ENCODE measurements at regions not wholly inside any gene's neighbourhood (a gene's known extent, or its start where the extent isn't known, plus 50 kb on each side); places are given as distances from the start of the nearest gene placed in this dataset.

DNA sequence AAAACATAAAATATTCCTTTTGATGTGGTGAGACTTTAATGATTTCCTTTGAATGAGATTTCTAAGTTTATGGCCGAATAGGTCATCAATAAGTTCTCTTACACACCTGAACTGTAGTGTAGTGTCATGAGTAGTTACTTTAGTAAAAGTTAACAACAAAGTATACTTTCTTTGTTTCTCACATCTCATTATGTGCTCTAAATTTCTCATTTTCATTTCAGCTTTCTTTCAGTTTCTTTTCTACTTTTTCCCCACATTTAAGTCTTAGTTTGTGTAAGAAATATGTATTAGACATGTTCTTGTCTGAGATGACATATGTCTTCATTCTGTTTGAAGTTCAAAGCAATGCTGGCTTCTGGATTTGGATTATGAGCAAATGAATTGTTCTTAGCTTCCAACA is 348.1 kb downstream of the ANKRD7 start:
- no peak for DNase-seq
- Histone ChIP-seq H3K36me3 (replicated peaks; ENCODE audit: control insufficient read depth, insufficient read depth, low read length) (no peaks in the 10 kb centered on the region), H3K27me3 (ENCODE audit: control insufficient read depth, insufficient read depth, low read length) (no peaks in the 10 kb centered on the region), H3K4me3 (ENCODE audit: insufficient read depth, low read depth, low read length) (no peak overlapping the region)

DNA sequence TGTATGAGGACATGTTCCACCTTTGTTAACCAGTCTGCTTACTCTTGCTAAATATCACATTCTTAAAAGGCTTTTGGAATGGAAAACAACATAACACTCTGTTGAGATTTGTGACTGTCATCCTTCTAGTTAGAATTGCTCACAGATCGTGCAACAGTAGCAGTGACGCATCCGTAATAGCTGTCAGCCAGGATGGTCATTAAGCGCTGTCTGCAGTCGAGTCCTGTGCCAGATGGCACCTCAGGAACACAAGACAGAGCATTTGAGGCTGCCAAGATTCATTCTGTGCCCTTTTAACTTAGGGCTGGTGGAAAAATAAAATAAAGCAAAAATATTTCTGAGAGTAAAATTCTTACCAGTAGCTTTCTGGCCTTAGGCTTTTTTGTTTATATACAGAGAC is 348.6 kb downstream of the ANKRD7 start:
- no peak for DNase-seq
- Histone ChIP-seq H3K36me3 (replicated peaks; ENCODE audit: control insufficient read depth, insufficient read depth, low read length) (no peaks in the 10 kb centered on the region), H3K27me3 (ENCODE audit: control insufficient read depth, insufficient read depth, low read length) (no peaks in the 10 kb centered on the region), H3K4me3 (ENCODE audit: insufficient read depth, low read depth, low read length) (no peak overlapping the region)

DNA sequence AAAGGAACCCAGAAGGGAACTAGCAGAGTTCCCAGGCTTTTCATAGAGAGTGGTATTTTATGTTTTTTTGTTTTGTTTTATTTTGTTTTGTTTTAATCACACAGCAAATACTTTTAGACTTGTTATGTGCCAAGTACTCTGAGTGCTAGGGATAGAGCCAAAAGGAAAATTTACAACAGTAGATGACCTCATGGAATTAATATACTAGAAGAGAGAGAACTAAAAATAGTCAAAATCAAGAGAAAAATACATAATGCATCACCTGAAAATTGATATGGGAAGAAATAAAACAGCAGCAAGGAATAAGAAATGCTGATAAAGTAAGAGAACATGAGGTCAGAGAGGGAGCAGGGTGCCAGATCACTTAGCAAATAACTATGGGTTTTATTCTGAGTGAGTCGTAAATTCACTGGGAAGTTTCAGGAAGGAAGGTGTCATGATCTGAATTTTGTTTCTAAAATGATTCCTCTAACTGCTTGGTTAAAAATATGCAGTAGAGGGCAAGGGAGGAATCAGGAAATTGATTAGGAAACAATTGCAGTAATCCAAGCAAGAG is 351.0 kb downstream of the ANKRD7 start:
- Histone ChIP-seq H3K36me3 (replicated peaks; ENCODE audit: control insufficient read depth, insufficient read depth, low read length) (no peaks in the 10 kb centered on the region), H3K27me3 (ENCODE audit: control insufficient read depth, insufficient read depth, low read length) (no peaks in the 10 kb centered on the region)
- no peak for DNase-seq

DNA sequence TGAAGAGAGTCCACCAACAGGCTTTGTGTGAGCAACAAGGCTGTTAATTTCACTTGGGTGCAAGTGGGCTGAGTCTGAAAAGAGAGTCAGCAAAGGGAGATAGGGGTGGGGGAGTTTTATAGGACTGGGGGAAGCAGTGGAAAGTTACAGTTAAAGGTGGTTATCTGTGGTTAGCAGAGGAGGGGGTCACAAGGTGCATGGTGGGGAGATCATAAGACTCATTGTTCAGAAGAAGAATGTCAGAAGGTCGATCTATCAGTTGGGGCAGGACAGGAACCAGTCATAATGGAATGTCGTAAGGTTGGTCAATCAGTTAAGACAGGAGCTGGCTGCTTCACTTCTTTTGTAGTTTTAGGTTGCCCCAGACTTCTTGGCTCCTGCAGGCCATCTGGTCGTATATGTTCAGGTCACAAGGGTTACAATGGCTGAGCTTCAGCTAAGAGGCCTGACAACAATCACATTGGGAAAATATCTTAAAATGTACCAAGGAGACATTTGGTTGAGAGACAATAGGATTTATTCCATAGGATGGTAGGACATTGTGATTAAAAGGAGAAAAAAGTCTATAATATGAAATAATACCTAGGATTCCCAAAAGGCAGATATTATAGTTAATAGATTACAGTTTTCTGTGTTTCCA is 356.4 kb downstream of the ANKRD7 start:
- Histone ChIP-seq H3K4me3 (ENCODE audit: insufficient read depth, low read depth, low read length) (no peak overlapping the region), H3K36me3 (replicated peaks; ENCODE audit: control insufficient read depth, insufficient read depth, low read length) (no peaks in the 10 kb centered on the region), H3K27me3 (ENCODE audit: control insufficient read depth, insufficient read depth, low read length) (no peaks in the 10 kb centered on the region)
- no peak for DNase-seq

More for the DNA sequence above, 351.0 kb downstream of the ANKRD7 start:
- H3K4me3 ChIP-seq (ENCODE audit: insufficient read depth, low read depth, low read length), result no peak overlapping the region

DNA sequence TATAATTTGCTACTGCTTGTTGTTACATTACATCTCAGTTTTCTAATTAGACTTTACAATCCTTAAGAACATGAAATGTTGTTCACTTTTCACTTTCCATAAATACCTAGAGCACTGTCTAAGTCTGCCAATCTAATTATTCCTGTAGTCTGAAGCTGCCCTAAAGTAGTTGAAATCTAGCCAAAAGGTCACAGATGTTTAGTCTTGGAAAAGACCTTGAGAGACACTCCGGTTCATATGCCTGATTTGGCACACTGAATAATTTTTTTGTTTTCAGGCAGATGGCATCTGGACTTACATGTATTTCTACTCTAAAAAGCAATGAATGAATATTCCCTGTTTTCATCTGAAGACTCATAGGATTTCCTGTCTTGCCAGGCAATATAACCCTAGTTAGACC is 359.1 kb downstream of the ANKRD7 start:
- DNase-seq, result no peak
- H3K4me3 ChIP-seq (ENCODE audit: insufficient read depth, low read depth, low read length), result no peak overlapping the region
- H3K27me3 ChIP-seq (ENCODE audit: control insufficient read depth, insufficient read depth, low read length), result no peaks in the 10 kb centered on the region
- H3K36me3 ChIP-seq (replicated peaks; ENCODE audit: control insufficient read depth, insufficient read depth, low read length), result no peaks in the 10 kb centered on the region

DNA sequence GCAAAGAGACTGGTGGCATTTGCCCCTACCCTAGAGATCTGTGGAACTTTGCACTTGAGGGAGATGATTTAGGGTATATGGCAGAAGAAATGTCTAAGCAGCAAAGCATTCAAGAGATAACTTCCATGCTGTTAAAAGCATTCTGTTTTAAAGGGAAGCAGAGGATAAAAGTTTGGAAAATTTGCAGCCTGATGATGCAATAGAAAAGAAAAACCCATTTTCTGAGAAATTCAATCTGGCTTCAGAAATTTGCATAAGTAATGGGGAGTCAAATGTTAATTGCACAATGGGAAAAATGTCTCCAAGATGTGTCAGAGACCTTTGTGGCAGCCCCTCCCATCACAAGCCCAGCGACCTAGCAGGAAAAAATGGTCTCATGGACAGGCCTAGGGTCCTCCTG is 361.7 kb downstream of the ANKRD7 start:
- DNase-seq, result no peak
- Histone ChIP-seq H3K27me3 (ENCODE audit: control insufficient read depth, insufficient read depth, low read length) (no peaks in the 10 kb centered on the region), H3K36me3 (replicated peaks; ENCODE audit: control insufficient read depth, insufficient read depth, low read length) (no peaks in the 10 kb centered on the region), H3K4me3 (ENCODE audit: insufficient read depth, low read depth, low read length) (no peak overlapping the region)

DNA sequence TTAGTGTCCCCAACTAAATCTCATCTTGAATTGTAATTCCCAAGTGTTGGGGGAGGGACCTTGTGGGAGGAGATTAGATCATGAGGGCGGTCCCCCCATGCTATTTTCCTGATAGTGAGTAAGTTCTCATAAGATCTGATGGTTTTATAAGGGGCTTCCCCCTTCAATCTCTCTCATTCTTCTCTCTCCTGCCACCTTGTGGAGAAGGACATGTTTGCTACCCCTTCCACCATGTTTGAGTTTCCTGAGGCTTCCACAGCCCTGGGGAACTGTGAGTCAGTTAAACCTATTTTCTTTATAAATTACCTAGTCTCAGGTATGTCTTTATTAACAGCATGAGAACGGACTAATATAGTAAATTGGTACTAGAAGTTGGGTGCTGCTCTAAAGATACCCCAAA is 365.6 kb downstream of the ANKRD7 start:
- Histone ChIP-seq H3K27me3 (ENCODE audit: control insufficient read depth, insufficient read depth, low read length) (no peaks in the 10 kb centered on the region), H3K36me3 (replicated peaks; ENCODE audit: control insufficient read depth, insufficient read depth, low read length) (no peaks in the 10 kb centered on the region), H3K4me3 (ENCODE audit: insufficient read depth, low read depth, low read length) (no peak overlapping the region)
- DNase-seq, result no peak

DNA sequence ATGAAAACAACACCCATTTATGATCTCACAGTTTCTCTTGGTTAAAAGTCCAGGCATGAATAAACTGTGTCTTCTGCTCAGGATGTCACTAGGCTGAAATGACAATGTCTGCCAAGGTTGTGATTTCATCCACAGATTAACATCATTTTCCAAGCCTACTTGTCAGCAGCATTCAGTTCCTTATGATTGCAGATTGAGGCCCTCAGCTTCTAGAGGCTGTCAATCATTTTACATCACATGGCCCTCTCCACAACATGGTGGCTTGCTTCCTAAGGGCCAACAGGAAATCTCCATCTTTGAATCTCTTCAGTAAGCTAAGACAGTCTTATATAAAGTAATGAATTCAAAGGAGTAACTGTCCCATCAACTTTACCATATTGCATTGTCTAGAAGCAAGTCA is 377.6 kb downstream of the ANKRD7 start:
- Histone ChIP-seq H3K36me3 (replicated peaks; ENCODE audit: control insufficient read depth, insufficient read depth, low read length) (no peaks in the 10 kb centered on the region), H3K4me3 (ENCODE audit: insufficient read depth, low read depth, low read length) (no peak overlapping the region), H3K27me3 (ENCODE audit: control insufficient read depth, insufficient read depth, low read length) (no peaks in the 10 kb centered on the region)
- no peak for DNase-seq

DNA sequence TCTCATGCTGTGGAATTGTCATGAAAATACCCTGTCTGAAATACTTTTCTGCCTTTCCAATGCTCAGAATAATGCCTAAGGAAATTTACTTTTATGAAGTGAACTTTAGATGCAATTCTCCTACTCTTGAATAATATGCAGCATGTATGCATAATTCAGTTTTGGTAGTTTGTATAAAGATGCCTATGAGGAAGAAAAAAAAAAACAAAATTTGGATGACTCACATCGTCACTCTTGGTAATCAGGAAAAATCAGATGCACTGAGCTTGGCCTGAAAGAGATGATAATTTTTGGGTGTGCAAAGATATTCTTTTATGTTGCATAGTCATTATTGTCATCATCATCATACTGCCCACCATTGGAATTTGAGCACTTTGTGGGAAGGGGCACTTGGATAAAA is 382.1 kb downstream of the ANKRD7 start:
- Histone ChIP-seq H3K36me3 (replicated peaks; ENCODE audit: control insufficient read depth, insufficient read depth, low read length) (no peaks in the 10 kb centered on the region), H3K4me3 (ENCODE audit: insufficient read depth, low read depth, low read length) (no peak overlapping the region), H3K27me3 (ENCODE audit: control insufficient read depth, insufficient read depth, low read length) (no peaks in the 10 kb centered on the region)
- DNase-seq, result no peak

DNA sequence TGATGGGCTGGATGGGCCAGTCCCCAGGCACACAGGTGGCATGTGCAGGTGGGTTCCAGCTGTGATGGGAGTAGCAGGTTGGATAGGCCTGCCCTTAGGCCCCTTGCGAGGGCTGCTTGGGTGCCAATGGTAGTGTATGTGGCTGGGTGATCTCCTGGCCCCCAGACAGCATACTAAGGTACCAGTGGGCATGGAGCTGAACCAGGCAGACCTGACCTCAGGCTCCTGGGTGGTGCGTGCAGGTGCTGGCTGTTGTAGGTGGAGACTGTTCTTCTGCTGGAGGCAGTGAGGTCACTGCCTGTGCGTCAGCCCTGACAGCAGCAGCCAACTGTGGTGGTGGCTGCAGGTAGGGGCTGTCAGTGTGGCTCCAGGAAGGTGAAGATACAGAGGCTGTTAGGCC is 384.7 kb downstream of the ANKRD7 start:
- DNase-seq, result no peak
- H3K36me3 ChIP-seq (replicated peaks; ENCODE audit: control insufficient read depth, insufficient read depth, low read length), result no peaks in the 10 kb centered on the region
- no peaks in the 10 kb centered on the region for H3K27me3 ChIP-seq (ENCODE audit: control insufficient read depth, insufficient read depth, low read length)
- no peak overlapping the region for H3K4me3 ChIP-seq (ENCODE audit: insufficient read depth, low read depth, low read length)

DNA sequence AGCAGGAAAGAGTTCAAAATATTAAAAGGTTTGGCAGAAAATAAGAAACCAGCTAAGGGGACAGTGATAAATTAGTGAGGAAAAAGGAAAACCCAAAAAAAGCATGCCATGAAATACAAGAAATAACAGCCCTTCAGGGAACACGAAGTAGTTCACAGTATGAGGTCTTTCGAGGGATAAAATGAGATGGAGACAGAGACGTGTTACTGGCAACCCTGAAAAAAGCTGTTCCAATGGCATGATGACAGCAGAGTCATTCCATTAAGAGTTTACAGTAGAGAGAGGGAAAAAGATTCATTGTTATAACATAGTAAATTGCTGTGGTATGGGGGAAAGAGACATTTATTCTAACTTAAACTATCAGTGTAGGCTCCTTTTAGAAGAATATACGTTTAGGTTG is 391.2 kb downstream of the ANKRD7 start:
- no peak overlapping the region for H3K4me3 ChIP-seq (ENCODE audit: insufficient read depth, low read depth, low read length)
- DNase-seq, result no peak
- H3K36me3 ChIP-seq (replicated peaks; ENCODE audit: control insufficient read depth, insufficient read depth, low read length), result no peaks in the 10 kb centered on the region

DNA sequence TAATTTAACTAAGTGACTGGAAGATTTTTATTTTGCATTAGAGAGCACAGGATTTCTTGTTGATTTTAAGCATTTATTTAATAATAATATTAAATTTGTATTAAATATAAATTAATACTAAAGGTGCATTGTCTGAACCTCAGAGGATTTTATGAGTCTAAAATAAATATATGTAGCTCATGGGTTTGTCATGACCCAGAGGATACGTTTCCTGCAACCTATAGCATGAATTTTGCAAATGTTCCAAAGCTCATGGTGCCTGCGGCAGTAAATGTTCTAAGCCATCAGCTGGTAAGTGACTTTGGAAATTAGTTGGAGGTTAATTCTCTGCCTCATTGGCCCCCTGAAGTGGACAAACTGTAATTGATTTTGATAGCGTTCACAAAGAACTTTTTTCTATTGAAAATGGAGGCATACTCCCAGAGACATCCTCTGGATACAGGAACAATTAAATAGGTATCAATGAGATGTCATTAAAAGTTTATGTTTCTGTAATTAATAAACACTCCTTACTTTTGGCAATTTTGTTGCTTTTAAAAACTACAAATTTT is 397.4 kb downstream of the ANKRD7 start:
- Histone ChIP-seq H3K27me3 (ENCODE audit: control insufficient read depth, insufficient read depth, low read length) (no peaks in the 10 kb centered on the region), H3K4me3 (ENCODE audit: insufficient read depth, low read depth, low read length) (no peak overlapping the region), H3K36me3 (replicated peaks; ENCODE audit: control insufficient read depth, insufficient read depth, low read length) (no peaks in the 10 kb centered on the region)
- DNase-seq, result no peak

More for the DNA sequence above, 391.2 kb downstream of the ANKRD7 start:
- no peaks in the 10 kb centered on the region for H3K27me3 ChIP-seq (ENCODE audit: control insufficient read depth, insufficient read depth, low read length)

DNA sequence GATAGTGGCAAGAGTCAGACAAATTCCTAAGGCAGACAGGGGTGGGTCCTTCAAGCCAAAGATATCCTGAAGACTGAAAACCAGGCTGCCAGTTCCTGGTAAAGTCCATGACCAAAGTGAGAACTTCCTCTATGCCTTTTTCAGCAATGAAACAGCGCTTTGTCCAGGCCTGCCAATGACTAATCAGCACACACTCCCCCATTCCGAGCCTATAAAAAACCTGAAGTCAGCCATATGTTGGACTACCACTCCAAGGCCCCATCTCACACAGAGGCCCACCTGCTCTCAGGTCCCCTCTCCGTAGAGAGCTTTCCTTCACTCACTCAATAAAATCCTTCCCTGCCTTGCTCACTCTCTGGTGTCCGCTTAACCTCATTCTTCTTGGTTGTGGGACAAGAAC is 402.2 kb downstream of the ANKRD7 start:
- H3K4me3 ChIP-seq (ENCODE audit: insufficient read depth, low read depth, low read length), result no peak overlapping the region
- no peaks in the 10 kb centered on the region for H3K27me3 ChIP-seq (ENCODE audit: control insufficient read depth, insufficient read depth, low read length)
- no peaks in the 10 kb centered on the region for H3K36me3 ChIP-seq (replicated peaks; ENCODE audit: control insufficient read depth, insufficient read depth, low read length)
- no peak for DNase-seq

DNA sequence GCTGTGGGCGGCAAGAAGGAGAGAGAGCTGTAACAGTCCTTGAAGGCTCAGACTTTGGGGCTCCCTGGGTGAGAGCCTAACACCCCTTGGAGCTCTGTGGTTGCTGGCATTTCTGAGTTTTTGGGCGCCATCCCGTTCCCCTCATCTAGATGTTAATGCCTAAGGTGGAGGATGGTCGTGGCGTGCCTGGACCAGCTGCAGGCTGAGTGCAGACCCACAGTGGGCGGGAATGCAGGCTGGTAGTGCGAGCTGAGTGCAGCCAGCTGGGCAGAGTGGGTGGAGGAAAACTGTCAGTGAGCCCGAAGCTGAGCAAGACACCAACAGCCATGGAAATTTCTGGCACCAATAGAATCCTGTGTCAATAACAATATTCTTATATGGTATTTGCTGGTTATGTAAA is 403.0 kb downstream of the ANKRD7 start:
- DNase-seq, result no peak
- Histone ChIP-seq H3K4me3 (ENCODE audit: insufficient read depth, low read depth, low read length) (no peak overlapping the region), H3K27me3 (ENCODE audit: control insufficient read depth, insufficient read depth, low read length) (no peaks in the 10 kb centered on the region), H3K36me3 (replicated peaks; ENCODE audit: control insufficient read depth, insufficient read depth, low read length) (no peaks in the 10 kb centered on the region)

DNA sequence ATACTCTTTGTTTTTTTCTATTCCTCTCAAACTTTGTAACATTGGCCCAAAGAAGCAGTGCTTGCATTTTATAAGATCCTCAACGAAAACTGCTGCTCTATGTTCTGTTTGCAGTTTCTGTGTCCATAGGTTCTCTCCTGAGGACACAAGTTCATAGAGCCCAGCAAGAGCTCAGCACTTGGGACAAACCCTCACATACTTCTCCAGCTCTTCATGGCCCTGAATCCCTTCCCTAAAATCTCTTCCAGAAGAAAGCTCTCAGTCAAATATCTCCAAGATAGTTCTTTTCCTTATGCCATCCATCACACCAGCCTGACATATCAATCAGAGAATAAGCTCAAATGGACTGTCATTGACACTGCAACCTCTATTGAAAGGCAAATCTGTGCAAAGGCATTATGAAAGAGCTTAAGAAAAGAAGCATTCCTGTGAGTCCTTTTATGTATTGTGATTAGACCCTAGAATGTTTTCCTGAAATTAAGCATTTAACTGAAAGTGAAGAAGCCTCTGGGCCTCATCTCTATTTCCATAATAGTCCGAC is 405.5 kb downstream of the ANKRD7 start:
- no peaks in the 10 kb centered on the region for H3K36me3 ChIP-seq (replicated peaks; ENCODE audit: control insufficient read depth, insufficient read depth, low read length)
- DNase-seq, result peak; percentile 5
- no peaks in the 10 kb centered on the region for H3K27me3 ChIP-seq (ENCODE audit: control insufficient read depth, insufficient read depth, low read length)
- no peak overlapping the region for H3K4me3 ChIP-seq (ENCODE audit: insufficient read depth, low read depth, low read length)
